Activated CD4-positive, alpha-beta T cell treated with anti-CD3 and anti-CD28 coated beads, Interleukin-2, amount 10 ng/mL, durations not matched to agents 7 days and 5 days (primary cell): ENCODE measurements at regions not wholly inside any gene's neighbourhood (a gene's known extent, or its start where the extent isn't known, plus 50 kb on each side); places are given as distances from the start of the nearest gene placed in this dataset.

Source experiments
- CTCF ChIA-PET: fragments of 350-600 bp; sonication (Branson Sonifier 250); formaldehyde crosslinking; loops from one replicate; lab custom pipeline; 2021; ENCODE audit warnings: antibody characterized with exemption; lab: Charles Lee
- POLR2A ChIA-PET: fragments of 350-600 bp; sonication (Branson Sonifier 250); formaldehyde crosslinking; loops from one replicate; lab custom pipeline; 2021; ENCODE audit warnings: antibody characterized with exemption; lab: Charles Lee
- DNase-seq: peaks from one replicate; pipeline ENCODE4 v3.0.0-alpha.2; 2020
- H3K27ac Mint-ChIP-seq: one replicate; pipeline ENCODE4 v1.8.0; 2021; ENCODE audit warnings: mild to moderate bottlenecking, moderate library complexity, mixed read lengths
- H3K27me3 Mint-ChIP-seq: one replicate; pipeline ENCODE4 v1.8.0; 2021; ENCODE audit warnings: mixed read lengths
- H3K36me3 Mint-ChIP-seq: one replicate; pipeline ENCODE4 v1.8.0; 2021; ENCODE audit warnings: low read depth, mixed read lengths
- H3K4me1 Mint-ChIP-seq: one replicate; pipeline ENCODE4 v1.8.0; 2021; ENCODE audit warnings: mixed read lengths
- H3K4me3 Mint-ChIP-seq: one replicate; pipeline ENCODE4 v1.8.0; 2021; ENCODE audit warnings: mild to moderate bottlenecking, moderate library complexity, mixed read lengths
- H3K9me3 Mint-ChIP-seq: one replicate; pipeline ENCODE4 v1.8.0; 2021; ENCODE audit warnings: mixed read lengths

DNA sequence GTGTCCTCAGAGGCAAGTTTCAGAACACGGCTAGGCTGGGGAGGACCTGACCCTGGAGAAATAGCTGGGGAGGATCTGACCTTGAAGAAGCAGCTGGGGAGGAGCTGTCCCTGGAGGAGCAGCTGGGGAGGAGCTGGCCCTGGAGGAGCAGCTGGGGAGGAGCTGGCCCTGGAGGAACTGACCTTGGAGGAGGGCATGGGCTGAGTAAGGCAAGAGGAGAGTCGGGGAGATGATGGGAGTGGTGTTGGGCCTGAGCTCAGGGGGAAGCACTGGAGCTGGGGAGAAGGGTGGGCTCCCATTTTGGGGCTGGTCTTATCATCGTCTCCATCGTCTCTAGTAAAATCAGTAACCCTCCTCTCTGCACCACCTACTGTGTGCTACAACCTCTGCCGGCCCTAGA, 179.8 kb upstream of the SHH start:
- Mint-ChIP-seq H3K9me3 (peaks cover 5% of the 10 kb centered on the region), H3K27me3 (peaks cover 36% of the 10 kb centered on the region), H3K4me1 (peaks cover 53% of the 10 kb centered on the region), H3K4me3 (no peak overlapping the region), H3K36me3 (peaks cover 4% of the 10 kb centered on the region), H3K27ac (no peak overlapping the region)
- CTCF ChIA-PET, result no interaction called here
- POLR2A ChIA-PET, result no interaction called here
- DNase-seq, result no peak

DNA sequence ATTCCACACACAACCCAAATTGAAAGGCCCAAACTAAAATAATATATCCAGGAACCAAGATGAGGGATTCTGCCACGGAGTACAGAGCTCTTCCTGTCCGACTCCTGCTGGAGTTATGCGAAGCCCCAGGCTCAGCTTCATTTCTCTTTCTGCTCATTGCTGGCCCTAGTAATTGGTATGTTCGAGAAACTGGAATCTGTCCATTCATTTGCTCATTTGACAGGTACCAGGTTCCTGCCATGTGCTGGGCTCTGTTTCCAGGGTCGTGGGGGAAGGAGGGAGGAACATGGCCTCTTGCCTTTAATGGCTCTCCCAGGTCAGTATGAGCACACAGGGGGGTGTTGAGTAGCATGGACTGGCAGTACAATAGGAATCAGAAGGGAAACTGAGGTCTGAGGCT, 179.2 kb upstream of the SHH start:
- no peak overlapping the region for H3K27ac Mint-ChIP-seq
- peaks cover 7% of the 10 kb centered on the region for H3K9me3 Mint-ChIP-seq
- no peak overlapping the region for H3K4me3 Mint-ChIP-seq
- peaks cover 4% of the 10 kb centered on the region for H3K36me3 Mint-ChIP-seq
- H3K27me3 Mint-ChIP-seq, result peaks cover 35% of the 10 kb centered on the region
- ChIA-PET CTCF (no interaction called here), POLR2A (no interaction called here)
- H3K4me1 Mint-ChIP-seq, result peaks cover 47% of the 10 kb centered on the region
- no peak for DNase-seq

DNA sequence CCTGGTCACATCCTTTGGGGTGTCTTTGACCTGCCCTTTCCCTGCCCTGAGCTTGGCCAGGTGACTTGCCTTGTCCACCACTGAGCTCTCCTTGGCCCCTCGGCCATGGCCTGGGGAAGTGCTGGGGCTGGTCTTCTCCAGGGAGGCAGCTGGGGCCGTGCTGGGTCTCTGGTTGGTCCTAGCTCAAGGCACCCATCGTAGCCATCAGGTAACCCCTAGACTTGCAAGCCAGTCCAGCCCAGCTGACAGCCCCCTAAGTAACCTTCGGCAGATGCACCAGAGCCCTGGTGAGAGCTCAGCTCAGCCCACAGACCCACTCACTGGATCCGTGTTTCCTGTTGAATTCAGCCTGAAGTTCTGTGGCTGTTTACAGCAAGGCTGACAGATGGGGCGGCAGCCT, 176.2 kb upstream of the SHH start:
- Mint-ChIP-seq H3K4me1 (peaks cover 19% of the 10 kb centered on the region), H3K27me3 (peaks cover 16% of the 10 kb centered on the region), H3K9me3 (peaks cover 5% of the 10 kb centered on the region), H3K36me3 (peaks cover 2% of the 10 kb centered on the region), H3K27ac (peak overlapping the region; percentile 60), H3K4me3 (no peak overlapping the region)
- POLR2A ChIA-PET, result no interaction called here
- DNase-seq, result no peak
- CTCF ChIA-PET, result no interaction called here

DNA sequence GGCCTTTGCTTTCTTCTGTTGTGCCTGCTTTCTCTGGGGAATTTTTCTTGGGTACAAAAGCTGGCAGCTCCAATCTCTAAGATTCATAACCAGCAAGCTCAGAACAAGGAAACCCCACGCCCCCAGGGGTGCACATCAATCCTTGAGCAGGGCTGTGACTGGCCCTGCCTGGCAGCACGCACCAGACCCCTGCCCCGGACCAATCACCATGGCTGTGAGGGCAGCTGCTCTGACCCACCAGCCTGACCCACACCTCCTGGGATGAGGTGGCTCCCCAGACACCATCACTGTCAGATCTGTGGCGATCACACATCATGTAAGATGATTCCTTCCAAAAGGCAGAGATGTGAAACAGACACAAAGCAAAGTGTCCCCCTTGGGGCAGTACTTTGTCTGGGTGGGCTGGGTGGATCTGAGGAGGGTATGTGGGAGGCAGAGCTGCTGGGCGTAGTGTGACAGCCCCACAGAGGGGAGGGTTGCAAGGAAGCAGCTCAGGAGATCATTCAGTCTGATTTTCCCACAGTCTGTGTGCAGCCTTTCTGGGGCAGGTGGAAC, 175.5 kb upstream of the SHH start:
- H3K4me1 Mint-ChIP-seq, result peaks cover 15% of the 10 kb centered on the region
- no peak for DNase-seq
- H3K27me3 Mint-ChIP-seq, result peaks cover 16% of the 10 kb centered on the region
- peaks cover 2% of the 10 kb centered on the region for H3K36me3 Mint-ChIP-seq
- no peak overlapping the region for H3K27ac Mint-ChIP-seq
- H3K4me3 Mint-ChIP-seq, result no peak overlapping the region
- ChIA-PET CTCF (no interaction called here), POLR2A (no interaction called here)
- H3K9me3 Mint-ChIP-seq, result peaks cover 5% of the 10 kb centered on the region

DNA sequence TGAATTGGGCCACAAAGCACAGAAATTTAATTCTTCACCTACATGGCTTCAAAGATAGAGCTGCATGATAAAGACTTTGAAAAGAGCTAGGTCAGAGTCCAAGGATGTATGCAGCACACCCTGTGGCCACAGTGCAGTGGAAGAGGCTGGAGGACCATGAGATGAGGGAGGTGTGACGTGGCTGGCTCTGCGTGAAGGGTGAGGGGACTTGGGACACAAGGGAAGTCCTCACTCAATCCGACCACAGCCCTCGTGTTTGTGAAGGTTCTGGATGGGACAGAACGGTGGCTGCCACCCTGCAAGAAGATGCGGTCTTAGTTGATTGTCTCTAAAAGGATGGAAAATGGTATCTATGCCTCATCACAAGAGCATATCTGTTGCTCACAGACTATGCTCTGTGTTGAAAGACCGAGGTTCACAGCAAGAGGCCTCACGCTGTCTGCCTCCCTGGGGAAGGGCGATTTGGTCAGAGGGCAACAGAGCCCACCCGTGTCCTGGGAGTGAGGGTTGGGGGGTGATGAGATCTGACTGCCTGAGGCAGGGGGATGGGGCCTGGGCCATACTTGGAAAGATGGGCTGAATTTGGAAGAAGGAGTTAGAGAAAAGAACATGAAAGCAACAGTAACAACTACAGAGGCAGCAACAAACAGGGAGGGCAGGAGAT, 174.4 kb upstream of the SHH start:
- DNase-seq, result no peak
- H3K27ac Mint-ChIP-seq, result peak overlapping the region; percentile 55
- H3K36me3 Mint-ChIP-seq, result peaks cover 2% of the 10 kb centered on the region
- peaks cover 5% of the 10 kb centered on the region for H3K9me3 Mint-ChIP-seq
- POLR2A ChIA-PET, result no interaction called here
- peaks cover 7% of the 10 kb centered on the region for H3K4me1 Mint-ChIP-seq
- no peak overlapping the region for H3K4me3 Mint-ChIP-seq
- peaks cover 11% of the 10 kb centered on the region for H3K27me3 Mint-ChIP-seq
- CTCF ChIA-PET, result no interaction called here

DNA sequence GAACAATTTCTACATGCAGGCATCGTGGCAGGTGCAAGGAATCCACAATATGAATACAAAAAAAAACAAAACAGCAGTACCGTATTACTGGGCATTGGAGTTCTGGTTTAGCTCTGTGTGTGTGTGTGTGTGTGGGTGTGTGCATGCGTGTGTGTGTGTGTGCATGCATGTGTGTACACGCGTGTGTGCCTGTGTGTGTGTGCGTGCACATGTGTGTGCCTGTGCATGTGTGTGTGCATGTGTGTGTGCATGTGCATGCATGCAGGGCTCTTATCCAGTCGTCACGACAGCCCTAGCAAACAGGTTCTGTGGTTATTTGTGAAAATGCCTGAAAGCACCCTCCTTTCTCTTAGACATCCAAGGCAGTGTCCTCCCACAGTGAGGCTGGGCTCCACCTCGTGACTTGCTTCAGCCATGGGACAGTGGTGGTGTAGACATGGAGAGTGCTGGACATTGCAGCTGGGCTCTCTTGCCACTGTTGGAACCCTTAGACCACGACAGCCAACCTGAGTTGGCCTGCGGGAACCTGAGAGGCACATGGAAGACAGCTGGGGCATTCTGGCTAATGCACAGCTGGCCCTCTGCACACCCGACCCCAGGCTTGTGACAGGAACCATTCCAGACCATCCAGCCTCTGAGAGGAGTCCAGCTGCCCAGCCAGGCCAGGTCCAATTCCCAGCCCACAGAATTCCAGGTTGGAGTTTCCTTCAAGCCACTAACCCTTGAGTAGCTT, 173.4 kb upstream of the SHH start:
- H3K36me3 Mint-ChIP-seq, result no peaks in the 10 kb centered on the region

DNA sequence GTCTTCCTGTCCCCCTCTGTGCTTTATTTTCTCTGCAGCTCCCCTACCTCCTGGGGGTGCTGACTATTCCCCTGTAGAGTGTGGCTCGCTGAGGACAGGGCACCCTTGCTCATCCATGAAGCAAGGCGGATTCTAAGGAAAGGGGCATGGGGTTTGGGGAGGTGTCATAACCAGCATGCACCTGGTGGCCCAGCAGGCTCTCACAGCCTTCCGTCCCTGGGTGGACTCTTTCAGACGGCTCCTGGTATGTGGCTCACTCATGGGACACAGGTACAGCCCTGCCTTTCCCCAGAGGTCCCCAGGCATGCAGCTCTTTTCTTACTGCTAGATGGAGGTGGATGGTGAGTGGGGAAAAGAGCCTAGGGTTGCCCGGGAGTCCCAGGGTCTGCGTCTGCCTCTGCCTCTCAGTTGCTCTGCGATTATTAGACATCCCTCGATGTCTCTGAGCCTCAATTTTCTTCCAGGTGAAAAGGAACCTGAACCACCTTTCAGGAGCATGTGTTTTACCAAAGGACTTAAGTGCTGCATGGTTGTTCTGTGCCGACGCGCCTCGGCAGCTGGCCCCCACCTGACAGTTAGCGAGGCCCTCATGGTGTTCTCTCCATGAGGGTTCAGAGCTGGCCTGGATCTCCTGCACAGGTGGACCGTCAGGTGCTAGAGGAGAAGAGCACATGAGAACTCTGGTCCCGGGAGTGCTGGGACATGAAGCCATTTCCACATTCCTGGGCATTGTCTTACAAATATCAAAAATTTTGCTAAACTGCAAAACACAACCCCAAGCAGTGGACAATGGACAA, 172.5 kb upstream of the SHH start:
- Mint-ChIP-seq H3K27me3 (peaks cover 7% of the 10 kb centered on the region), H3K4me1 (peaks cover 7% of the 10 kb centered on the region), H3K4me3 (no peak overlapping the region), H3K27ac (no peak overlapping the region), H3K9me3 (peaks cover 3% of the 10 kb centered on the region), H3K36me3 (no peaks in the 10 kb centered on the region)
- CTCF ChIA-PET, result no interaction called here
- DNase-seq, result no peak
- POLR2A ChIA-PET, result no interaction called here

More for the DNA sequence above, 173.4 kb upstream of the SHH start:
- Mint-ChIP-seq H3K4me3 (no peak overlapping the region), H3K27me3 (peaks cover 7% of the 10 kb centered on the region), H3K9me3 (peaks cover 3% of the 10 kb centered on the region), H3K27ac (no peak overlapping the region), H3K4me1 (peaks cover 7% of the 10 kb centered on the region)
- no peak for DNase-seq
- ChIA-PET POLR2A (no interaction called here), CTCF (no interaction called here)

DNA sequence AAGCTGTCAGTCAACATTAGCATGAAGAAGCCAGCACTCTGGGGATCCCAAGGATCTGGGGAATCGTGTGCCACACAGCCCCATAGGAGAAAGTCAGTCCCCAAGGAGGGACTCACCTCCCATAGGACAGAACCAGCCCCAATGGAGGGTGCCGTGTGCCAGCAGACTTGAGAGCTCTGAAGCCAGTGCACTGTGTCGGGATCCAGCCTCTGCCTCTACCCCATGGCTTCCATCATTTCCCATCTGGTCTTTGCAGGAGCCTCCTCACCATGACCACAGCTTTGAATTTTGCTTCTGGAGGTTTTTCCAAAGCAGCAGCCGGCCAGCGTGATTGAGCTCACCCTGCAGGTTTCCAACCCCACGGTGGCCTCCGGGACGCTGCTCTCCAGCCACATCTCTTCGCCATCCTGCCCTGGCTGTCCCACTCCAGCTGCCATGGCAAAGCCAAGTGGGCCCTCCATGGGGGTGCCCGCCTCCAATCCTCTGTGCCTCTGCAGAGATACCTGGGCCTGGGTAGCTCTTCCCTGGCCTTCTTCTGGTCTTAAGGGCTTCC, 171.8 kb upstream of the SHH start:
- H3K27ac Mint-ChIP-seq, result no peak overlapping the region
- DNase-seq, result no peak
- H3K4me1 Mint-ChIP-seq, result peaks cover 7% of the 10 kb centered on the region
- ChIA-PET CTCF (no interaction called here), POLR2A (no interaction called here)
- H3K36me3 Mint-ChIP-seq, result no peaks in the 10 kb centered on the region
- peaks cover 3% of the 10 kb centered on the region for H3K9me3 Mint-ChIP-seq
- H3K4me3 Mint-ChIP-seq, result no peak overlapping the region
- peaks cover 9% of the 10 kb centered on the region for H3K27me3 Mint-ChIP-seq

DNA sequence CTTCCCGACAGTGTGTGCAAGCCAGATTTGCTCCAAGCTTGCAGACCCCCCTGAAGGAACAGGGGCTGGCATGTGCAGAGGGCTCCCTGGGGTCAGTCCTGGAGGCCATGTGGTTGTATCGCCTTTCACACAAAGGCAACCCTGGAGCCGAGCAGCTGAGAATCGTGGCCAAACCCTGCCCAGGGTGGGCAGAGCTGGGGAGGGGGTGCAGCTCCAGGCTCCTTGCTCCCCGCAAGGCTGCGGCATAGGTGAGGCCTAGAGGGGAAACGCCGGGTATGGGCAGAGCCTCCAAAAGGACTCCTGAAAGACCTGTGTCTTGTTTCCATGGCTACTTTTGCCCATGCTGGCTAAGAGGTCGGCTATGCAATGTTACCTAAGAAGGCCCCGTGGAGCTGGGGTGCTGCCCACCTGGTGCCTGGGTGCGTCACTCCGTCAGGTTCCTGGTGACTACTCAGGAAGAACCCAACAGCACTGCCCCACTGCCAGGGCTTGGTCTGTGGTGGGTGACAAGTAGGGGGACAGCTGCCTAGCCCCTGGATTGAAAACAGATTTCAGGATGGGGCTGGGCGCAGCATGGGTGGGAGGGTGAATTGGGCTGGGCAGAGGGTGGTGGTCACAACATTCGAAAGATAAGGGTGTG, 171.0 kb upstream of the SHH start:
- no peak for DNase-seq
- ChIA-PET POLR2A (interaction anchor here (0.6 kb wide), 1 partner anchor 707 kb away, joined by 4 read pairs; no protein-coding TSS in a partner anchor), CTCF (interaction anchor here (0.7 kb wide), 1 partner anchor 38 kb away, joined by 3 read pairs; no protein-coding TSS in a partner anchor)
- Mint-ChIP-seq H3K4me1 (peaks cover 3% of the 10 kb centered on the region), H3K27me3 (peaks cover 9% of the 10 kb centered on the region), H3K9me3 (peaks cover 3% of the 10 kb centered on the region), H3K4me3 (no peak overlapping the region), H3K27ac (no peak overlapping the region), H3K36me3 (no peaks in the 10 kb centered on the region)

DNA sequence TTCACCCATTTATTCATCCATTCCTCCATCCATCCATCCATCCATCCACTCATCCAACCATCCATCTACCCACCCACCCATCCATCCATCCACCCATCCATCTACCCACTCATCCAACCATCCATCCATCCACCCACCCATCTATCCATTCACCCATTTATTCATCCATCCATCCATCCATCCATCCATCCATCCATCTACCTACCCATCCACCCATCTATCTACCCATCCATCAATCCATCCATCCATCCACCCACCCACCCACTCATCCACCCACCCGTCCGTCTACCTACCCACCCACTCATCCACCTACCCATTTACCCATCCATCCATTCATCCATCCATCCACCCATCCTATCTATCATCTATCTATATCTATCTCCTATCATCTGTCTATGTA, 169.4 kb upstream of the SHH start:
- no peak overlapping the region for H3K4me3 Mint-ChIP-seq
- CTCF ChIA-PET, result no interaction called here
- peaks cover 4% of the 10 kb centered on the region for H3K27me3 Mint-ChIP-seq
- no peaks in the 10 kb centered on the region for H3K36me3 Mint-ChIP-seq
- POLR2A ChIA-PET, result no interaction called here
- DNase-seq, result no peak
- no peak overlapping the region for H3K27ac Mint-ChIP-seq
- H3K9me3 Mint-ChIP-seq, result peaks cover under 1% of the 10 kb centered on the region
- H3K4me1 Mint-ChIP-seq, result no peaks in the 10 kb centered on the region

DNA sequence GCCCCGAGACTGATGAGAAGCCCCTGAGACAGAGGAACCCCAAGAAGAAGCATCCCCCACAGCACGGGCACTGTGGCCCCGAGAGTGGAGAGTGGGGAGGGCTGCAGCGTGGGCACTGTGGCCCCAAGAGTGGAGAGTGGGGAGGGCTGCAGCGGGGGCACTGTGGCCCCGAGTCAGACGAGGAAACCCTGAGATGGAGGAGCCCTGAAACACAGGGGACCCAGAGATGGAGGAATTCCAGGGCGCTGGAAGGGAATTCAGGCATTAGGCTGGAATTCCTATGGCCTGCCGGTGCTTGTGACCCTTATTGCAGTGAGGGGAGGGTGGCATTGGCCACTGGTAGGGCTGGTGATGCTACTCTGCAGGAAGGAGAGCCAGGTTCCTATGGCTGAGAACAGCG, 168.6 kb upstream of the SHH start:
- ChIA-PET POLR2A (no interaction called here), CTCF (no interaction called here)

DNA sequence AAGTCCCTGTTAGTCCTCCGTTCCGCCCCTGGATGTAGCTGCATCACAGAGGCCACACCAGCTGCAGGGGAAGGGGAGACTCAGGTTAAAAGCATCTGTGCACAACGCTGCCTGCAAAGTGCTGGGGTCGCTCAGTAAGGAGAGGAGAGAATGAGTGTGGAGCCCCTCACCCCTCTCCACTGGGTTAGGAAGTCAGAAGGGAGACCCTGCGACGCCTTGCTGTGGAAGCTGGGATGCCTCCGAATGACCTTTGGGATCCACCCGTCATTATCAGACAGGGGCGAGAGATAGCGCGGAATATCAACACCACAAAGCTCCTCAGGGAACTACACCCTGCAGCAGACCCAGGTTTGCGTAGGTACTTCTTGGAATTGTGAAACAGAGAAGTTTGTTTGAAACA, 167.7 kb upstream of the SHH start:
- no peaks in the 10 kb centered on the region for H3K36me3 Mint-ChIP-seq
- H3K9me3 Mint-ChIP-seq, result no peaks in the 10 kb centered on the region
- no peak overlapping the region for H3K4me3 Mint-ChIP-seq
- ChIA-PET CTCF (no interaction called here), POLR2A (no interaction called here)
- H3K4me1 Mint-ChIP-seq, result no peaks in the 10 kb centered on the region
- H3K27me3 Mint-ChIP-seq, result peaks cover 11% of the 10 kb centered on the region
- no peak for DNase-seq
- H3K27ac Mint-ChIP-seq, result no peak overlapping the region

More for the DNA sequence above, 168.6 kb upstream of the SHH start:
- DNase-seq, result no peak
- H3K27ac Mint-ChIP-seq, result no peak overlapping the region
- H3K36me3 Mint-ChIP-seq, result no peaks in the 10 kb centered on the region
- H3K4me3 Mint-ChIP-seq, result no peak overlapping the region
- no peaks in the 10 kb centered on the region for H3K4me1 Mint-ChIP-seq
- no peaks in the 10 kb centered on the region for H3K9me3 Mint-ChIP-seq
- H3K27me3 Mint-ChIP-seq, result peaks cover 6% of the 10 kb centered on the region
